GM21515 (cell line): ENCODE measurements at regions not wholly inside any gene's neighbourhood (a gene's known extent, or its start where the extent isn't known, plus 50 kb on each side); places are given as distances from the start of the nearest gene placed in this dataset.
"Not testable (repeated sequence)": the region's sequence is repeated elsewhere in the genome, so short reads cannot be mapped to it uniquely, and the experiment has no call there.

Source experiments
- ATAC-seq: cut with Tn5 transposase; IDR thresholded peaks from one replicate; pipeline ENCODE4 v1.9.1; 2021; ENCODE audit not compliant: unreplicated experiment

DNA sequence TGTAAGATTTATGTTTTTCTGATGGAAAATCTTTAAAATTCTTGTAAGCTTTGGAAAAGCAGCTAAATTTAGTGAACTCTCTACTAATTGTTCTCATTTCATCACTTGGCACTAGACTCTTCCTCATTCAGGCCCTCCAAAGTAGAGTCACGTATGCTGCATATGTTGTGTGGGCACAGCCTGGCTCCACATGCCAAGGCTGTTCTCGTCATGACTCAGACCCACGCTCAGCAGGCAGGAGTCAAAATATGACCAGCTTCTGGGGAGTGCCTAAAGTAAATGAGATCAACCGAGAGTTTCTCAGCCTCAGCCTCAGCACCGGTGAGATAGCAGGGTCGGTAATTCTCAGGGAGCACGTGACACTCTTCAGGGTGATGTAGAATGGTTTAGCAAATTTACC is 1672.9 kb downstream of the REEP3 start:
- ATAC-seq: no peak

- no peak for ATAC-seq
Measured at GRCh38 chr10:65194555-65194954, 1673.4 kb downstream of the REEP3 start.

DNA sequence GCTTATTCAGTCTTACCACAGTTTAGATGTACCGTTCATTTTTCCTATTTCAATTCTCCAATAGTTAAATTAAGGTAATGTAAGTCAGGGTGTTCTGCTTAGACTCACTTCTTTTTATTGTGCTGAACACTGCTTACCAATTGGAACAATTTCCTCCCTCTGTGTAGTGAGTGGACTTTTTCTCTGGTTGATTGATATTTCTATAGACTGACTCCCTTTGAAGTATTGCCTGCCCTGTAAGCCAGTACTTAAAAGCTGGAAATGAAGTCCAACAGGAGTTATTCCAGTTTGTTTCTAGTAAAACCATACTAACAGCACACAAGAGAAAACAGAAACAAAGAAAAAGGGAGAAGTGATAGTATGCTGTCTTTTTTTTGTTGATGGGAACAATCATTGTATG is 1674.9 kb downstream of the REEP3 start:
- ATAC-seq: no peak

DNA sequence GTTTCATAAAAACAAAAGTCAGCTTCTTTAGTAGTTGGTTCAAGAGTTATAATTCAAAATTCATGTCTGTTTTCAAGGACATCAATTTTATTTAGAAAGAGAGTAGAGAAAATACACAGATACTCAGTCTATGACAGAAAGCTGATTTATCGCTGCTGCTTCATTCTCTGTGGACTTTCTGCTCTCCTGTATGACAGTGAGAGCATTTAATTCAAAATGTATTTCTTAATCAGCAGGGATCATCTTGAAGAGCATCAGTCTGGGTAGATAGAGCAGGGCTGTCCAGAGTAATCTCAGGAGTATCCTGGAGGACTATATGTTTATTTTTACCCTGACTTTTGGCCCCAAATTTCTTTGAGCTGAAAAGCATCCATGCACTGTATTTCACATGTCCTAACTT is 1676.7 kb downstream of the REEP3 start:
- ATAC-seq: no peak

GRCh38 chr10:65201491-65201890 is 1680.3 kb downstream of the REEP3 start:
- no peak for ATAC-seq

- ATAC-seq: no peak
Measured at GRCh38 chr10:65204999-65205398, 1683.8 kb downstream of the REEP3 start.

DNA sequence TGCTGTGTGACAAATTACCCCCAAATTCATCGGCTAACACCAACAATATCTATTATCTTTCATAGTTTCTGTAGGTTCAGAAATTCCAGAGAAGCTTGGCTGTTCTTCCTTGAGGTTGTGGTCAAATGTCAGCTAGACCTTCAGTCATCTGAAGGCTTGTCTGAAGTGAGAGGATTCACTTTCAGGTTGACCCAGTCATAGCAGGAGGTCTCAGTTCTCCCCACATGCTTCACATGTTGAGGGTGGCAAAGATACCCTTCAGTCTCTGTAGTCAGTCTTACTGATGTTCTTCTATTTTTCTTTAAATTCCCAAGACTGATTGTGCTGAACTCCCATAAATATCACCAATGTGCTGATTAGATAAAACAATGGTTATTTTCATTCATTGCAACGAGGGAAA is 1692.0 kb downstream of the REEP3 start:
- ATAC-seq: no peak

GRCh38 chr10:65219444-65219843 is 1698.2 kb downstream of the REEP3 start:
- ATAC-seq: no peak

GRCh38 chr10:65231148-65231547 is 1694.7 kb upstream of the LRRTM3 start:
- ATAC-seq: no peak

DNA sequence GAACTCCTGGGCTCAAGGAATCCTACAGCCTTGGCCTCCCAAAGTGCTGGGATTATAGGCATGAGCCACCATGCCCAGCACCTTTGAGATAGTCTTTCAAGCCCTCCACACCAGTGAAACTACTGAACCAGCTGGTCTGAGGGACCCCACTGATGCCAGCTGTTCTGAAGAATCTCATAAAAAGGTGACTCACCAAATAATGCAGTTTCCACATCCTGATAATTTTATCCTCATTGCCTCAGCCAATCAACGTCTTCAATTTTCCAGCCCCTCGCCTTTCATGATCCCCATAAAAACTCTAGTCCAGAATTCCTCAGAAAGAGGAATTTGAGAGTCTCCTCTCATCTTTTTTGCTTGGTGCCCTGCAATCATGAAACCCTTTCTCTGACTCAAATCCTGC is 1691.6 kb upstream of the LRRTM3 start:
- ATAC-seq: no peak

DNA sequence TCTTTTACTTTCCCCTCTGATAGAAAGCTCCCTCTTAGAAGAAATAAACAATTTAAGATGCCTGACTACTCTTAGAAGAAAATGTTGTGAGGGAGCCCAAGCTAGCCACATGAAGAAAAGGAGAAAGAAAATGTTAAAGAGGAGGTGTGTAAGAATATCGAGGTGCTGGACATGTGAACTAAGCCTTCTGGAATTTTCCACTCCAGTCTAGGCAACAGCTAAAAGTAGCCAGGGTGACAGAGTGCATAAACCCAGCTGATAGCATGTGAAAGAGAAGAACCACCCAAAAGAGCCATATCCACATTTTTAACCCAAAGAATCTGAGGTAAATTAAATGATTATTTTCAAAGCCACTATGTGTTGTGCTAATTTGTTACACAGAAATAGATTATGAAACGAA is 1690.6 kb upstream of the LRRTM3 start:
- ATAC-seq: no peak

GRCh38 chr10:65235846-65236245 is 1690.0 kb upstream of the LRRTM3 start:
- ATAC-seq: no peak

DNA sequence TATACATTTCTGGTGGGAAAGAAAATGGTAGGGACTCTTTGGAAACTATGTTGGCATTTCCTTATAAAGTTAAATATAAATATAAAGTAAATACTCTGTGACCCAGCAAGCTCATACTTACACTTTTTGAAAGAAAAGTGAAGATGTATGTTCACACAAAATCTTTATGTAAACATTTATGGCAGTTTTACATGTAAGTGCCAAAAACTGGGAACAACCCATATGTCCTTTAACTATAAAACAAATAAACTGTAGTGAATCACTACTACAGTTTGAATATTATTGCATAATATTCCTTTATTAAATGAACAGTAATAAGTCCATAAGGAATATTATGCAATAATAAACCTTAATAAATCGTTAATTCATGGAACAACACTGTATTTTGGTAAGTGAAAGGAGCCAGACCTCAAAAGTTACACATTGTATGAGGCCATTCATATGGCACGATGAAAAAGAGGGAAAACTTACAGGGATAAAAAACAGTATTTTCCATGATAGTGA is 1660.3 kb upstream of the LRRTM3 start:
- ATAC-seq: no peak

DNA sequence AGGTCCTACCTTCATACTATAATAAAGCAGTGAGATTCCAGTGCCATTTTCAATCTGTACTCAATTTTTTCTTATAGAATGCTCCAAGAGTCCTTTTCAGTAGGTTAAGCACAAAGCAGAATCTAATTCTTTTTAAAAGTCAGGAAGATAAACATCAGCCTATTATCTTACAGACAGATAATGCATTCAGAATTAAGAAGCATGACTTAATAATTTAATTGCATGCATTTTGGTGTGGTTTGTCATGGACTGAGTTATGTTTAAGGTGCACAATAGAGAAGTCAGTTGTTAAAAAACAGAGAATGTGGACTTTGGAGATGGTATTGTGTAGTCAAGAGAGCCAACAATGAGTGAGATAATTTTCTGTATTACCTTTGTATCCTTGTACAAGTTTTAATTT is 1656.3 kb upstream of the LRRTM3 start:
- ATAC-seq: not testable (repeated sequence)

GRCh38 chr10:65270969-65271368 is 1654.9 kb upstream of the LRRTM3 start:
- no peak for ATAC-seq

- no peak for ATAC-seq
Measured at GRCh38 chr10:65273115-65273514, 1652.7 kb upstream of the LRRTM3 start.

- no peak for ATAC-seq
Measured at GRCh38 chr10:65275296-65275695, 1650.5 kb upstream of the LRRTM3 start.

GRCh38 chr10:65284495-65285041 is 1641.3 kb upstream of the LRRTM3 start:
- no peak for ATAC-seq

GRCh38 chr10:65285726-65286125 is 1640.1 kb upstream of the LRRTM3 start:
- ATAC-seq: not testable (repeated sequence)

GRCh38 chr10:65291286-65291685 is 1634.5 kb upstream of the LRRTM3 start:
- no peak for ATAC-seq

- no peak for ATAC-seq
Measured at GRCh38 chr10:65292551-65292950, 1633.3 kb upstream of the LRRTM3 start.

GRCh38 chr10:65294329-65294728 is 1631.5 kb upstream of the LRRTM3 start:
- no peak for ATAC-seq

- no peak for ATAC-seq
Measured at GRCh38 chr10:65301181-65301580, 1624.7 kb upstream of the LRRTM3 start.
